ENCODE measurements at regions not wholly inside any gene's neighbourhood (a gene's known extent, or its start where the extent isn't known, plus 50 kb on each side); places are given as distances from the start of the nearest gene placed in this dataset.
"Not testable (repeated sequence)": the region's sequence is repeated elsewhere in the genome, so short reads cannot be mapped to it uniquely, and the experiment has no call there.

- DNase-seq = not testable (repeated sequence)
Measured at GRCh38 chr2:242107065-242107464, 237.5 kb downstream of the RTP5 start.

- not testable (repeated sequence) for DNase-seq
Measured at GRCh38 chr2:242108797-242109500, 239.4 kb downstream of the RTP5 start.

- DNase-seq = not testable (repeated sequence)
Measured at GRCh38 chr2:242109819-242110218, 240.3 kb downstream of the RTP5 start.

- DNase-seq = not testable (repeated sequence)
Measured at GRCh38 chr2:242111954-242112353, 242.4 kb downstream of the RTP5 start.

GRCh38 chr2:242113492-242113891, 244.0 kb downstream of the RTP5 start:
- DNase-seq = not testable (repeated sequence)

- DNase-seq = not testable (repeated sequence)
Measured at GRCh38 chr2:242116676-242117075, 247.1 kb downstream of the RTP5 start.

- DNase-seq = not testable (repeated sequence)
Measured at GRCh38 chr2:242117305-242117704, 247.8 kb downstream of the RTP5 start.

- DNase-seq = not testable (repeated sequence)
Measured at GRCh38 chr2:242119682-242120081, 250.2 kb downstream of the RTP5 start.

- DNase-seq = not testable (repeated sequence)
Measured at GRCh38 chr2:242130682-242131081, 261.2 kb downstream of the RTP5 start.

- not testable (repeated sequence) for DNase-seq
Measured at GRCh38 chr2:242159921-242160320, 290.4 kb downstream of the RTP5 start.

GRCh38 chr2:242165115-242165514, 295.6 kb downstream of the RTP5 start:
- DNase-seq = not testable (repeated sequence)

GRCh38 chr2:242171290-242171689, 301.8 kb downstream of the RTP5 start:
- not testable (repeated sequence) for DNase-seq

Data from muscle of back (tissue), 3 donors.